ENCODE measurements at regions not wholly inside any gene's neighbourhood (a gene's known extent, or its start where the extent isn't known, plus 50 kb on each side); places are given as distances from the start of the nearest gene placed in this dataset.
A peak's percentile ranks its signal among the peaks of the same experiment; 100 is the strongest.

- DNase-seq, result peak; percentile 1 to 69
Measured at GRCh38 chr4:23324021-23324690, 565.7 kb downstream of the PPARGC1A start.

- DNase-seq, result no peak
Measured at GRCh38 chr4:23323436-23323835, 566.4 kb downstream of the PPARGC1A start.

- DNase-seq, result no peak
Measured at GRCh38 chr4:23322732-23323131, 567.1 kb downstream of the PPARGC1A start.

GRCh38 chr4:23320931-23321587, 568.8 kb downstream of the PPARGC1A start:
- no peak for DNase-seq

- DNase-seq, result no peak
Measured at GRCh38 chr4:23312686-23313085, 577.2 kb downstream of the PPARGC1A start.

GRCh38 chr4:23311983-23312382, 577.9 kb downstream of the PPARGC1A start:
- no peak for DNase-seq

GRCh38 chr4:23305026-23305425, 584.8 kb downstream of the PPARGC1A start:
- DNase-seq, result peak in 1 of 2 experiments; percentile 17

GRCh38 chr4:23298371-23298770, 591.5 kb downstream of the PPARGC1A start:
- no peak for DNase-seq

GRCh38 chr4:23297327-23297726, 592.5 kb downstream of the PPARGC1A start:
- no peak for DNase-seq

GRCh38 chr4:23291139-23291538, 598.4 kb downstream of the GBA3 start:
- DNase-seq, result no peak

GRCh38 chr4:23290656-23291055, 597.9 kb downstream of the GBA3 start:
- no peak for DNase-seq

- DNase-seq, result no peak
Measured at GRCh38 chr4:23279377-23279986, 586.7 kb downstream of the GBA3 start.

GRCh38 chr4:23278845-23279244, 586.1 kb downstream of the GBA3 start:
- no peak for DNase-seq

- DNase-seq, result no peak
Measured at GRCh38 chr4:23276076-23276475, 583.3 kb downstream of the GBA3 start.

GRCh38 chr4:23269566-23269965, 576.8 kb downstream of the GBA3 start:
- DNase-seq, result no peak

GRCh38 chr4:23268072-23268771, 575.5 kb downstream of the GBA3 start:
- DNase-seq, result no peak

GRCh38 chr4:23266401-23266800, 573.7 kb downstream of the GBA3 start:
- DNase-seq, result no peak

- no peak for DNase-seq
Measured at GRCh38 chr4:23260511-23260910, 567.8 kb downstream of the GBA3 start.

GRCh38 chr4:23245203-23245832, 552.6 kb downstream of the GBA3 start:
- no peak for DNase-seq

- DNase-seq, result no peak
Measured at GRCh38 chr4:23242962-23243361, 550.2 kb downstream of the GBA3 start.

GRCh38 chr4:23241408-23241807, 548.7 kb downstream of the GBA3 start:
- no peak for DNase-seq

GRCh38 chr4:23238848-23239247, 546.1 kb downstream of the GBA3 start:
- no peak for DNase-seq

GRCh38 chr4:23237771-23238170, 545.0 kb downstream of the GBA3 start:
- DNase-seq, result no peak

Data from SW 1271 (cell line).